A673 (cell line): ENCODE measurements at regions not wholly inside any gene's neighbourhood (a gene's known extent, or its start where the extent isn't known, plus 50 kb on each side); places are given as distances from the start of the nearest gene placed in this dataset.

Experiments used
- CTCF ChIP-seq: fragments of 300-800, 200-600 bp; sonication (generic); conservative IDR thresholded peaks from 2 replicates; pipeline ENCODE4 v1.5.1; 2017; ENCODE audit warnings: low read depth, mild to moderate bottlenecking, antibody characterized with exemption, low read length, moderate library complexity, mixed read lengths
- EZH2 ChIP-seq: fragments of 200-600 bp; sonication (generic); IDR thresholded peaks from 2 replicates; pipeline ENCODE4 v1.6.1; 2017; ENCODE audit warnings: borderline replicate concordance, low read depth, mild to moderate bottlenecking, mixed read lengths, antibody characterized with exemption, low read length; ENCODE audit not compliant: poor library complexity, severe bottlenecking

- no peak for TF ChIP-seq CTCF
- TF ChIP-seq EZH2, result no peak
These were observed 208.3 kb downstream of the TLE1 start for GRCh38 chr9:81480828-81481604.
